ENCODE measurements at regions not wholly inside any gene's neighbourhood (a gene's known extent, or its start where the extent isn't known, plus 50 kb on each side); places are given as distances from the start of the nearest gene placed in this dataset.

DNA sequence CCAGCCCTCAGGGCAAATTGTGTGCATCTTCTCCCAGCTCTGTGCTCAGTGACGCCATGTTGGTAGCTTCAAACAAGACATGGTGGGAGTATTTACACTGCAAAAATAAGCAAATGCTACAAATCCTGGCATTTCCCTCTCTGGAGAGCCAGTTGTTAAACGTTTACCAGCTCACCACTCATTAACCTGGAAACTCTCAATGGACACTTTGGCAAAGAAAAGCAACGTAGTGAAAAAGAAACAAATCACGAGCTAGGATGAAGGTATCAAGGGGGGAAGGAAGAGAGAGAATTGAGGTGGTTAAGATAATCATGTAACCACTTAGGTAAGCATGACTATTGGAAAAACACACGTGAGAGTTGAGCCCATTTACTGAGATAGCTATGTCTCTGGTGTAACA, 72.5 kb downstream of the MRPS30 start:
- H3K36me3 Mint-ChIP-seq (ENCODE audit: low read depth), result no peaks in the 10 kb centered on the region
- no peaks in the 10 kb centered on the region for H3K27me3 Mint-ChIP-seq (ENCODE audit: insufficient read depth)
- DNase-seq, result no peak
- H3K27ac Mint-ChIP-seq, result no peak overlapping the region
- H3K4me1 Mint-ChIP-seq (ENCODE audit: low read depth), result no peaks in the 10 kb centered on the region; the same call in 1 of the 2 replicates
- no peak overlapping the region for H3K4me3 Mint-ChIP-seq
- peaks cover 15% of the 10 kb centered on the region for H3K9me3 Mint-ChIP-seq
- TF ChIP-seq, protein P1, sequence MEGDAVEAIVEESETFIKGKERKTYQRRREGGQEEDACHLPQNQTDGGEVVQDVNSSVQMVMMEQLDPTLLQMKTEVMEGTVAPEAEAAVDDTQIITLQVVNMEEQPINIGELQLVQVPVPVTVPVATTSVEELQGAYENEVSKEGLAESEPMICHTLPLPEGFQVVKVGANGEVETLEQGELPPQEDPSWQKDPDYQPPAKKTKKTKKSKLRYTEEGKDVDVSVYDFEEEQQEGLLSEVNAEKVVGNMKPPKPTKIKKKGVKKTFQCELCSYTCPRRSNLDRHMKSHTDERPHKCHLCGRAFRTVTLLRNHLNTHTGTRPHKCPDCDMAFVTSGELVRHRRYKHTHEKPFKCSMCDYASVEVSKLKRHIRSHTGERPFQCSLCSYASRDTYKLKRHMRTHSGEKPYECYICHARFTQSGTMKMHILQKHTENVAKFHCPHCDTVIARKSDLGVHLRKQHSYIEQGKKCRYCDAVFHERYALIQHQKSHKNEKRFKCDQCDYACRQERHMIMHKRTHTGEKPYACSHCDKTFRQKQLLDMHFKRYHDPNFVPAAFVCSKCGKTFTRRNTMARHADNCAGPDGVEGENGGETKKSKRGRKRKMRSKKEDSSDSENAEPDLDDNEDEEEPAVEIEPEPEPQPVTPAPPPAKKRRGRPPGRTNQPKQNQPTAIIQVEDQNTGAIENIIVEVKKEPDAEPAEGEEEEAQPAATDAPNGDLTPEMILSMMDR (IDR thresholded peaks at IDR 0.05), result no peak

DNA sequence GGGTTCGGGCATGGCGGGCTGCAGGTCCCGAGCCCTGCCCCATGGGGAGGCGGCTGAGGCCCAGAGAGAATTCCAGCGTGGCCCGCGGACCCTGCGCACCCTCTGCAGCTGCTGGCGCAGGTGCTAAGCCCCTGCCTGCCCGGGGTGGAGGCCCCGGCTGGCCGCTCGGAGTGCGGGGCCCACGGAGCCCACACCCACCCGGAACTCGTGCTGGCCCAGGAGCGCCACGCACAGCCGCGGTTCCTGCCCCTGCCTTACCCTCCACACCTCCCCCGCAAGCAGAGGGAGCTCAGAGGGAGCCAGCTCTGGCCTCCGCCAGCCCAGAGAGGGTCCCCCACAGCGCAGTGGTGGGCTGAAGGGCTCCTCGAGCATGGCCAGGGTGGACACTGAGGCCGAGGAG, 75.3 kb downstream of the MRPS30 start:
- TF ChIP-seq, protein P1 (IDR thresholded peaks at IDR 0.05), result no peak
- no peaks in the 10 kb centered on the region for H3K27me3 Mint-ChIP-seq (ENCODE audit: insufficient read depth)
- no peak for DNase-seq
- peaks cover 5% of the 10 kb centered on the region; the same call in 1 of the 2 replicates for H3K9me3 Mint-ChIP-seq
- H3K27ac Mint-ChIP-seq, result no peak overlapping the region
- no peaks in the 10 kb centered on the region for H3K4me1 Mint-ChIP-seq (ENCODE audit: low read depth)
- no peaks in the 10 kb centered on the region for H3K36me3 Mint-ChIP-seq (ENCODE audit: low read depth)
- no peak overlapping the region for H3K4me3 Mint-ChIP-seq

DNA sequence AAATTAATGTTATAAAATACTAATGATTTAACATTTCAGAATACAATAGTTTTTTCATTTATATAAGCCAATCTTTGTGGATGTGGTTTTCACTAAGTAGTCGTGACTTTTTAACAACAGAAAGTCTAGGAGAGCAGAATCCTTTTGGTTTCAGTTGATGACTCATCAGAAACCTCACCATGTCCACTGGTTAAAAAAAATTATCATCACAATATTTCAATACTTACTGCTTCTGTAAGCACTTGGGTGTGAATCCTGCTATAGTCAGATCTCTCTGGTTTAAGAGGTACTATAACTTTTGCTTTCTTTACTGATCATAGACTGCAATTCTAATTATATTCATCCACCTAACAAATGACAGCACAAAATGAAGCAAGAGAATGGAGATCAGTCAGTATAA, 77.2 kb downstream of the MRPS30 start:
- H3K27me3 Mint-ChIP-seq (ENCODE audit: insufficient read depth), result no peaks in the 10 kb centered on the region; the same call in 1 of the 2 replicates
- H3K9me3 Mint-ChIP-seq, result peaks cover 6% of the 10 kb centered on the region; the same call in 1 of the 2 replicates
- DNase-seq, result no peak
- TF ChIP-seq, protein P1 (IDR thresholded peaks at IDR 0.05), result no peak
- no peak overlapping the region for H3K27ac Mint-ChIP-seq
- H3K36me3 Mint-ChIP-seq (ENCODE audit: low read depth), result no peaks in the 10 kb centered on the region
- no peak overlapping the region for H3K4me3 Mint-ChIP-seq
- H3K4me1 Mint-ChIP-seq (ENCODE audit: low read depth), result no peaks in the 10 kb centered on the region

DNA sequence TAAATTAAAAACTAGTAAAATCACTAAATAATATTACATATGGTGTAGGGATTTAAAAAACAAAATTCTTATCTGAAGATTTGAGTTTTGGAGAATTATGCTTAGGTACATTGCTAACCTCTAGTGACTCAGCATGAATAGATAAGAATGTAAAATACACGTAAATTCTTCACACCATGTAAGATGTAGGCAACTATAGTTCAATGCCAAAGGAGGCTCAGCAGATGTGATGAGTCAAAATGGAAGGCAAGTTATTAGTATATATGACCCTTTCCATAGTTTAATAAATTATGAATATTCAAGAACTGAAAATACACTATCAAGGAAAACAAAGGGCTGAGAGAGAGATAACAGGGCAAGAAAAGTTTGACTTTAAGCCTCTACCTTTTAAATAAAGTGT, 79.0 kb downstream of the MRPS30 start:
- TF ChIP-seq, protein P1 (IDR thresholded peaks at IDR 0.05), result no peak
- H3K27me3 Mint-ChIP-seq (ENCODE audit: insufficient read depth), result no peaks in the 10 kb centered on the region; the same call in none of the 2 replicates
- peaks cover 15% of the 10 kb centered on the region for H3K9me3 Mint-ChIP-seq
- H3K27ac Mint-ChIP-seq, result no peak overlapping the region
- H3K4me1 Mint-ChIP-seq (ENCODE audit: low read depth), result no peaks in the 10 kb centered on the region
- no peak overlapping the region for H3K4me3 Mint-ChIP-seq
- DNase-seq, result no peak
- H3K36me3 Mint-ChIP-seq (ENCODE audit: low read depth), result no peaks in the 10 kb centered on the region

DNA sequence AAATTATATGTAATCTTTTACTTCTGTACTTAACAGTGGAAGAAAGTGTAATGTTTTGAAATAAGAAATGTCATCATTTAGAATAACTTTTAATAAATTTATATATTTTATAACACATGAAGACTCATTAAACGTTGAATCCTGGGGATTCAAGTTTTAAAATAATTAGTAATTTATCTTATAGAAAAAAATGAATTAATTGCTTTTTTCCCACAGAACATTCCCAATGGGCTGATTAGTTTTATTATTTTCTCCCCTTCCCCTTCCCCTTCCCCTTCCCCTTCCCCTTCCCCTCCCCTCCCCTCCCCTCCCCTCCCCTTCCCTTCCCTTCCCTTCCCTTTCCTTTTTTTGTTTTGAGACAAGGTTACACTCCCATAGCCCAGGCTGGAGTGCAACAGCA, 79.7 kb downstream of the MRPS30 start:
- no peaks in the 10 kb centered on the region; the same call in none of the 2 replicates for H3K27me3 Mint-ChIP-seq (ENCODE audit: insufficient read depth)
- H3K4me1 Mint-ChIP-seq (ENCODE audit: low read depth), result no peaks in the 10 kb centered on the region
- no peak overlapping the region for H3K27ac Mint-ChIP-seq
- no peaks in the 10 kb centered on the region for H3K36me3 Mint-ChIP-seq (ENCODE audit: low read depth)
- no peak for DNase-seq
- H3K9me3 Mint-ChIP-seq, result peaks cover 15% of the 10 kb centered on the region
- H3K4me3 Mint-ChIP-seq, result no peak overlapping the region
- TF ChIP-seq, protein P1 (IDR thresholded peaks at IDR 0.05), result no peak

DNA sequence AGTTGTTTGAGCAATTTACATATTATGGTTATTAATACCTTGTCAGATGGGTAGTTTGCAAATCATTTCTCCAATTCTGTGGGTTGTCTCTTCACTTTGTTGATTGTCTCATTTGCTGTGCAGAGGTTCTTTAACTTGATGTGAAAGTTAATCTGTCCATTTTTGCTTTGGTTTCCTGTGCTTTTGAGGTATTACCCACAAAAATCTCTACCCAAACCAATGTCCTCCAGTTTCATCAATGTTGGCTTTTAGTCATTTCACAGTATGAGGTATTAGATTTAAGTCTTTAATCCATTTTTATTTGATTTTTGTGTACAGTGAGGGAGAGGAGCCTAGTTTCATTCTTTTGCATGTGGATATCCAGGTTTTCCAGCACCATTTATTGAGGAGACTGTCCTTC, 82.4 kb downstream of the MRPS30 start:
- no peak overlapping the region for H3K27ac Mint-ChIP-seq
- H3K27me3 Mint-ChIP-seq (ENCODE audit: insufficient read depth), result no peaks in the 10 kb centered on the region; the same call in none of the 2 replicates
- no peak for DNase-seq
- peaks cover 20% of the 10 kb centered on the region for H3K9me3 Mint-ChIP-seq
- H3K4me1 Mint-ChIP-seq (ENCODE audit: low read depth), result no peaks in the 10 kb centered on the region
- no peaks in the 10 kb centered on the region for H3K36me3 Mint-ChIP-seq (ENCODE audit: low read depth)
- no peak overlapping the region for H3K4me3 Mint-ChIP-seq
- TF ChIP-seq, protein P1 (IDR thresholded peaks at IDR 0.05), result no peak

Data from HFFc6 (cell line).